Upper lobe of right lung (tissue), 1 donor: ENCODE measurements at regions not wholly inside any gene's neighbourhood (a gene's known extent, or its start where the extent isn't known, plus 50 kb on each side); places are given as distances from the start of the nearest gene placed in this dataset.

Experiments used
- ATAC-seq: fragments of 200-7000 bp; cut with Tn5 transposase; one replicate; pipeline ENCODE4 v1.9.1; 2020; ENCODE audit warnings: mild to moderate bottlenecking, moderate library complexity
- DNase-seq: peaks from one replicate; pipeline ENCODE4 v3.0.0-alpha.2; 2020
- H3K27ac ChIP-seq: fragments of 200-600 bp; one replicate; pipeline ENCODE4 v1.8.0; 2022
- H3K27me3 ChIP-seq: fragments of 200-600 bp; one replicate; pipeline ENCODE4 v1.8.0; 2022; ENCODE audit warnings: mild to moderate bottlenecking
- H3K36me3 ChIP-seq: fragments of 200-600 bp; one replicate; pipeline ENCODE4 v1.8.0; 2022
- H3K4me1 ChIP-seq: fragments of 200-600 bp; one replicate; pipeline ENCODE4 v1.8.0; 2022
- H3K4me3 ChIP-seq: fragments of 200-600 bp; one replicate; pipeline ENCODE4 v1.8.0; 2022; ENCODE audit warnings: mild to moderate bottlenecking
- H3K9me3 ChIP-seq: fragments of 200-600 bp; one replicate; pipeline ENCODE4 v1.8.0; 2022
- CTCF ChIP-seq: fragments of 200-600 bp; IDR thresholded peaks from one replicate; pipeline ENCODE4 v1.8.0; 2022; ENCODE audit warnings: antibody characterized with exemption
- intact Hi-C: fragments of 100-400 bp; cut with DNase I; formaldehyde crosslinking; loops from one replicate; pipeline ENCODE4 v1.11.0; 2022
- donor health status: DM: no; HTN: yes; CAD: no; lungs with severe emphysema.

DNA sequence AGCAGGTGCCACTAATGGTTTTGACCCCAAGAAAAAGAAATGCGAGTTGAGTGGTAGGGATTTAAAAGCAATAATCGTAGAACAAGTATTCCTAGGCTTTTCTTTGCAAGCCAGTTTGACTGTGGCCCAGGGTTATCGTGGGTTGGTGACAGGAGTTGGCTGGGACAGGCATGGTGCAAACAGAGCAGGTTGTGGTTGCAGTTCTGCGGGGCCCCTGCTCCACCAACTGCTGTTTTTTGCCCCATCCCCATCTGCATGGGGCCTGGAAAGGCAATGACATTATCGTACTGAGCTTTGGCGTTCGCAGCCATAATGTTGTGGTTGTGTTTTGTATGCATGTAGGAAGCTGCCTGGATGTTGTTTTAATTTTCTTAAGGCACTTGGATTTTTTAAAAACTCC lies 274.0 kb downstream of the TSN start:
- Histone ChIP-seq H3K27ac (no peak overlapping the region), H3K27me3 (no peaks in the 10 kb centered on the region), H3K9me3 (no peaks in the 10 kb centered on the region), H3K36me3 (no peaks in the 10 kb centered on the region), H3K4me3 (no peak overlapping the region), H3K4me1 (peaks cover 4% of the 10 kb centered on the region)
- DNase-seq (no peak), ATAC-seq (no peak)
- intact Hi-C loops, result no loop called here
- no peak for TF ChIP-seq CTCF

DNA sequence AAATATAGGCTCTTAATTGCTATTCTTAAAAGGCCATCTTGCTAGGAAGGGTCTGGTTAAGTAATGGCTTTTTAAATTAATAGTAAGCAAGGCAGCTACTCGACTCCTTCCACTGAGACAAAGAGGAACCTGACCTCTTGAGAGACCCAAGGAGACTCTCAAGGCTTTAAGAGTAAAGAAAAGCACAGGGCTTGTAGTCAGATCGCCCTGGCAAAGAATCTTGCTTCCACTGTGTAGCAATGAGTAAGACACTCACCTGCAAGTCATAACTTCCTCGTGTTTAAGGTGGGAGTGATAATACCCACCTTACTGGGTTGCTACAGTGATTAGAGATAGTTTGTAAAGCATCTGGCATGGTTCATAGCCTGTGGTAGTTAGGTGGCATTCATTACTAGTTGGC lies 274.5 kb downstream of the TSN start:
- TF ChIP-seq CTCF, result no peak
- Histone ChIP-seq H3K9me3 (no peaks in the 10 kb centered on the region), H3K27me3 (no peaks in the 10 kb centered on the region), H3K4me1 (peaks cover 4% of the 10 kb centered on the region), H3K27ac (no peak overlapping the region), H3K4me3 (no peak overlapping the region), H3K36me3 (no peaks in the 10 kb centered on the region)
- DNase-seq (no peak), ATAC-seq (peak; percentile 61)
- intact Hi-C loops, result no loop called here

- Histone ChIP-seq H3K4me3 (no peak overlapping the region), H3K36me3 (no peaks in the 10 kb centered on the region), H3K27me3 (no peaks in the 10 kb centered on the region), H3K9me3 (no peaks in the 10 kb centered on the region), H3K27ac (no peak overlapping the region), H3K4me1 (peaks cover 4% of the 10 kb centered on the region)
- no peak for ATAC-seq
- no peak for DNase-seq
- intact Hi-C loops, result no loop called here
- no peak for TF ChIP-seq CTCF
Observed at GRCh38 chr2:122031544-122032263, 276.3 kb downstream of the TSN start.

DNA sequence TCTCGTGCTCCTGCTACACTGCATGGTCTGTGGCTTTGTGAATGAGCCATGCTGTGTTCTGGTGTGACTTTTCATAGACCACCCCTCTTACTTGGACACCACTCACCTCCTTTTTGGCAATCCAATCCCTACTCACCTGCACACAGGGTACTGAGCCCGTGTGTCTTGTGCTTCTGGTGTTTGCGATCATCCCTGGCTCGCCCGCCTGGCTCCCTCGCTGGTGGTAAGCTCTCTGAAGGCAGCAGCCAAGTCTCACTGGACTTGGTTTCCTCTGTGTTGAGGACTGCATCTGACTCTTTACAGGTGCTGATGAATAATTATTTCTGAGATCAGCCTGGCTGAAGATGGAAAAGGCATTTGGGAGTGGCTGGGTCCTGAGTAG lies 276.8 kb downstream of the TSN start:
- Histone ChIP-seq H3K27me3 (no peaks in the 10 kb centered on the region), H3K4me3 (no peak overlapping the region), H3K27ac (no peak overlapping the region), H3K4me1 (peaks cover 4% of the 10 kb centered on the region), H3K9me3 (no peaks in the 10 kb centered on the region), H3K36me3 (no peaks in the 10 kb centered on the region)
- DNase-seq, result no peak
- intact Hi-C loops, result no loop called here
- ATAC-seq, result no peak
- no peak for TF ChIP-seq CTCF

DNA sequence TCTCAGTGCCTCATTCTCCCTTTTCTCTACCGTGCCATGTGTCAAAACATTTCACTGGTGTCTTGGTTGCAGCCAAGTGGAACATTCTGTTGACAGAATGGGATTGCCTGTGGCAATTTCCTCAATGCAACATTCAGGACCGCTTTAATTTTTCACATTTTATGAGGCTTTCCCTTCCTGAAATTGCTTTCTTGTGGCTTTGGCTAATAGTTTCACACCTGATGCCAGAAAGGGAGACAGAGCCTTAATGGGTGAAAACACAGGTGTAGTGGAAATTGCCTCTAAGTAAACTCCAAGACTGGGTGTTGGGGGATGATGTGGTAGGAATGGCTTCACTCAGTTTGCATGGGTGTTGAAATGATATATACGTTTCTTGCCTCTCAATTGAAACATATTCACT lies 278.3 kb downstream of the TSN start:
- no peak for DNase-seq
- no peaks in the 10 kb centered on the region for H3K27me3 ChIP-seq
- ATAC-seq, result no peak
- no peak overlapping the region for H3K27ac ChIP-seq
- H3K4me3 ChIP-seq, result no peak overlapping the region
- H3K9me3 ChIP-seq, result no peaks in the 10 kb centered on the region
- H3K4me1 ChIP-seq, result no peaks in the 10 kb centered on the region
- H3K36me3 ChIP-seq, result no peaks in the 10 kb centered on the region
- no peak for TF ChIP-seq CTCF
- intact Hi-C loops, result no loop called here

- DNase-seq (no peak), ATAC-seq (no peak)
- Histone ChIP-seq H3K27me3 (no peaks in the 10 kb centered on the region), H3K9me3 (no peaks in the 10 kb centered on the region), H3K4me1 (no peaks in the 10 kb centered on the region), H3K36me3 (no peaks in the 10 kb centered on the region), H3K4me3 (no peak overlapping the region), H3K27ac (no peak overlapping the region)
- no peak for TF ChIP-seq CTCF
- intact Hi-C loops, result no loop called here
Observed at GRCh38 chr2:122034344-122034743, 278.9 kb downstream of the TSN start.
